Smooth muscle cell (in vitro differentiated cells): ENCODE measurements at regions not wholly inside any gene's neighbourhood (a gene's known extent, or its start where the extent isn't known, plus 50 kb on each side); places are given as distances from the start of the nearest gene placed in this dataset.

Source experiments
- DNase-seq: peaks from one replicate; lab custom pipeline; 2025; ENCODE audit not compliant: unreplicated experiment; lab: John Stamatoyannopoulos, UW
- H2AFZ ChIP-seq: fragments of 200-600 bp; sonication (generic); 2 replicates; pipeline ENCODE4 v1.6.0; 2016; ENCODE audit warnings: antibody characterized with exemption, low read depth, mild to moderate bottlenecking
- H3F3A ChIP-seq: fragments of 200-600 bp; sonication (generic); 2 replicates; pipeline ENCODE4 v1.6.0; 2017; ENCODE audit warnings: antibody characterized with exemption, low read depth
- H3K27ac ChIP-seq: fragments of 200-600 bp; sonication (generic); 2 replicates; pipeline ENCODE4 v1.5.1; 2016; ENCODE audit warnings: low read depth, mild to moderate bottlenecking
- H3K27me3 ChIP-seq: fragments of 200-600 bp; sonication (generic); 2 replicates; pipeline ENCODE4 v1.6.1; 2016; ENCODE audit warnings: low read depth, mild to moderate bottlenecking
- H3K36me3 ChIP-seq: fragments of 200-600 bp; sonication (generic); 2 replicates; pipeline ENCODE4 v1.5.1; 2016; ENCODE audit warnings: low read depth
- H3K4me1 ChIP-seq: fragments of 200-600 bp; sonication (generic); 2 replicates; pipeline ENCODE4 v1.5.1; 2016; ENCODE audit warnings: low read depth
- H3K4me2 ChIP-seq: fragments of 200-600 bp; sonication (generic); 2 replicates; pipeline ENCODE4 v1.6.0; 2016; ENCODE audit warnings: mild to moderate bottlenecking
- H3K4me3 ChIP-seq: fragments of 200-600 bp; sonication (generic); 2 replicates; pipeline ENCODE4 v1.5.1; 2016; ENCODE audit warnings: mild to moderate bottlenecking
- H3K79me2 ChIP-seq: fragments of 200-600 bp; sonication (generic); 2 replicates; pipeline ENCODE4 v1.6.0; 2016; ENCODE audit warnings: low read depth, mild to moderate bottlenecking
- H3K9ac ChIP-seq: fragments of 200-600 bp; sonication (generic); 2 replicates; pipeline ENCODE4 v1.6.0; 2016; ENCODE audit warnings: low read depth
- H3K9me3 ChIP-seq: fragments of 200-600 bp; sonication (generic); replicated peaks from 2 replicates; pipeline ENCODE4 v1.5.1; 2016; ENCODE audit warnings: low read depth
- H4K20me1 ChIP-seq: fragments of 200-600 bp; sonication (generic); 2 replicates; pipeline ENCODE4 v1.6.0; 2016; ENCODE audit warnings: low read depth
- WGBS: methylation state at CpG from one replicate; pipeline ENCODE4 v1.1.7; 2016; ENCODE audit warnings: low lambda C conversion rate; 5-methylcytosine and 5-hydroxymethylcytosine counted together
- TF ChIP-seq, protein P1 (sequence below): fragments of 200-600 bp; sonication (generic); IDR thresholded peaks from 2 replicates; pipeline ENCODE4 v1.5.1; 2017; ENCODE audit warnings: borderline replicate concordance, mild to moderate bottlenecking, antibody characterized with exemption; ENCODE audit not compliant: insufficient read depth, poor library complexity, severe bottlenecking

DNA sequence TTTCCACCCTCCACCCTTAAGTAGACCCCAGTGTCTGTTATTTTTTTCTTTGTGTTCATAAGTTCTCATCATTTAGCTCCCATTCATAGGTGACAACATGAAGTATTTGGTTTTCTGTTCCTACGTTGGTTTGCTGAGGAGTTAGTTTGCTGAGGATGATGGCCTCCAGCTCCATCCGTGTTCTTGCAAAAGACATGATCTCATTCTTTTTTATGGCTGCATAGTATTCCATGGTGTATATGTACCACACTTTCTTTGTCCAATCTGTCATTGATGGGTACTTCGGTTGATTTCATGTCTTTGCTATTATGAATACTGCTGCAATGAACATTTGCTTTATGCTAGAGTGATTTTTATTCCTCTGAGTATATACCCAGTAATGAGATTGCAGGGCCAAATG, 301.2 kb downstream of the ADGRG6 start:
- Histone ChIP-seq H3K36me3 (no peaks in the 10 kb centered on the region), H3K4me1 (no peaks in the 10 kb centered on the region), H3K4me3 (no peak overlapping the region), H3K9me3 (no peaks in the 10 kb centered on the region), H3K27ac (no peak overlapping the region), H3K27me3 (no peaks in the 10 kb centered on the region), H3K79me2 (no peaks in the 10 kb centered on the region), H3F3A (no peaks in the 10 kb centered on the region), H3K9ac (no peak overlapping the region), H4K20me1 (no peaks in the 10 kb centered on the region), H2AFZ (no peak overlapping the region), H3K4me2 (no peak overlapping the region)
- DNase-seq, result no peak
- TF ChIP-seq, protein P1, sequence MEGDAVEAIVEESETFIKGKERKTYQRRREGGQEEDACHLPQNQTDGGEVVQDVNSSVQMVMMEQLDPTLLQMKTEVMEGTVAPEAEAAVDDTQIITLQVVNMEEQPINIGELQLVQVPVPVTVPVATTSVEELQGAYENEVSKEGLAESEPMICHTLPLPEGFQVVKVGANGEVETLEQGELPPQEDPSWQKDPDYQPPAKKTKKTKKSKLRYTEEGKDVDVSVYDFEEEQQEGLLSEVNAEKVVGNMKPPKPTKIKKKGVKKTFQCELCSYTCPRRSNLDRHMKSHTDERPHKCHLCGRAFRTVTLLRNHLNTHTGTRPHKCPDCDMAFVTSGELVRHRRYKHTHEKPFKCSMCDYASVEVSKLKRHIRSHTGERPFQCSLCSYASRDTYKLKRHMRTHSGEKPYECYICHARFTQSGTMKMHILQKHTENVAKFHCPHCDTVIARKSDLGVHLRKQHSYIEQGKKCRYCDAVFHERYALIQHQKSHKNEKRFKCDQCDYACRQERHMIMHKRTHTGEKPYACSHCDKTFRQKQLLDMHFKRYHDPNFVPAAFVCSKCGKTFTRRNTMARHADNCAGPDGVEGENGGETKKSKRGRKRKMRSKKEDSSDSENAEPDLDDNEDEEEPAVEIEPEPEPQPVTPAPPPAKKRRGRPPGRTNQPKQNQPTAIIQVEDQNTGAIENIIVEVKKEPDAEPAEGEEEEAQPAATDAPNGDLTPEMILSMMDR, result no peak
- 84% methylated on average over 3 of the region's 3 CpGs for WGBS

DNA sequence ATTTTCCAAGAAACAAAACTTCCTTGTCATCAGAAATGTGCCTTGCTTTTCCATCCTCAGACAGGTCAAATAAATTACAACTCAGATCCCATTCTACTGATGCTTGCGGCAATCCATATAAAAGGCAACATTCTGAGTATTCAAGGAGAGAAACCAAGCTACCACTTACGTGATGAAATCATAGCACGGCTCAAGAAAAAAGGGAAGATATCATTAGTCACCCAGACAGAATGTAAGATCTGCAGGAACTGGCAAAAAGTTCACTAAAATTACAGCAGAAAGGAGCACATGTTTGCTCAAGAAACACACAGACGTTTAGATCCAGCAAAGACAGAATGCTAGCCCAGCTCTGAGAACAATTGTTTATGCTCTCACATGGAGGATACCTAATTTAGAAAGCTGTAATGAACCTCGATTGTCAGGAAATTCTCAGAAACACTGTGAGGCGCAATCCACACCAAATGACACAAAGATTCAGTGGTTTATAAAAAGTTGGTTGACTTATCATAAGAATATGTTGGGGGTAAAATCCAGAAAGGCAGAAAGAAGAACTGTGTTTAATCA, 304.2 kb downstream of the ADGRG6 start:
- Histone ChIP-seq H3K9ac (no peak overlapping the region), H4K20me1 (no peaks in the 10 kb centered on the region), H3K79me2 (no peaks in the 10 kb centered on the region), H3F3A (no peaks in the 10 kb centered on the region), H2AFZ (peak overlapping the region; percentile 75), H3K9me3 (no peaks in the 10 kb centered on the region), H3K27me3 (no peaks in the 10 kb centered on the region), H3K4me1 (no peaks in the 10 kb centered on the region), H3K27ac (peak overlapping the region; percentile 60), H3K4me2 (no peak overlapping the region), H3K4me3 (no peak overlapping the region), H3K36me3 (no peaks in the 10 kb centered on the region)
- 50% methylated on average over 6 of the region's 6 CpGs for WGBS
- DNase-seq, result no peak
- TF ChIP-seq, protein P1, result no peak

DNA sequence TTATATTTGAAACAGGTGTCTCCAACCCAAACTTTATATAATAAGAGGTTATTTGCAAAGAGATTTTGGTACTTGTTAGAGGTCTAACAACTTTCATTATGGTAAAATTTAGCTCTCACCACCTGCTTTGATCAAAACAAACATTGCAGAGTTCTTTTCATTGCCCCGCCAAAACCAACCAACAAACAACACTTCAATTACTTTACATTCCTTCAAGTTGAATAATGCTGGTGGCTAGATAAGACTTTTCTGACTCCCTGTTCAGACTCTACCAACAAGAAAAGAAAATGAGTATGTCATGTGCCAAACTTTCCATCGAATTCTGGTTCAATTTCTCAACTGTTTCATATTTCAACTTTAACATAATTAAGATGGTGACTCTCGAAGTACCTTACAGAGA, 311.1 kb downstream of the ADGRG6 start:
- H3K27ac ChIP-seq, result no peak overlapping the region
- 80% methylated on average over 3 of the region's 3 CpGs for whole genome bisulfite sequencing
- no peaks in the 10 kb centered on the region for H4K20me1 ChIP-seq
- H2AFZ ChIP-seq, result no peak overlapping the region
- H3K27me3 ChIP-seq, result no peaks in the 10 kb centered on the region
- no peaks in the 10 kb centered on the region for H3K36me3 ChIP-seq
- H3K9me3 ChIP-seq, result no peaks in the 10 kb centered on the region
- TF ChIP-seq, protein P1, result no peak
- H3K79me2 ChIP-seq, result no peaks in the 10 kb centered on the region
- no peak for DNase-seq
- H3K4me2 ChIP-seq, result no peak overlapping the region
- H3K4me3 ChIP-seq, result no peak overlapping the region
- no peaks in the 10 kb centered on the region for H3F3A ChIP-seq
- H3K9ac ChIP-seq, result no peak overlapping the region
- no peaks in the 10 kb centered on the region for H3K4me1 ChIP-seq

DNA sequence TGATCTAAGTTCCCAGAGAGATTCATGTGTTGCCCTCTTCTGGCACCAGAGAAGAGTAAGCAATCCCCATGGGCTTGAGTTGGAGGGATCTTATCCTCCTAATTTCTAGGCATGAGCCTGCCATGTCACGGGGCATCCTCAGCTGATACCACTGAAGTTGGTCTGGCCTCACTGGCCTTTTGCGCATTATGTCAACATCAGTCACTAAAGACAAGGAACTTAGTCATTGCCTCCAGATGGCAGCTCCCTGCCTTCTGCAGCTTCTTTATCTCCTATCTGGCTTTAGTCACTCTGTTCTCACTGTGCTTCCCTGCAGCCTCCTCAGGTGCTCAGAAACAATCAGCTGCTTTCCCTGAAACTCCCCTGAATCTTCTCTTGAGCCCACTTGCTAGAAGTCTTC, 312.2 kb downstream of the ADGRG6 start:
- H3K36me3 ChIP-seq, result no peaks in the 10 kb centered on the region
- no peaks in the 10 kb centered on the region for H3K4me1 ChIP-seq
- no peak overlapping the region for H3K4me2 ChIP-seq
- no peak overlapping the region for H3K9ac ChIP-seq
- TF ChIP-seq, protein P1, result no peak
- no peaks in the 10 kb centered on the region for H3K27me3 ChIP-seq
- no peaks in the 10 kb centered on the region for H3K79me2 ChIP-seq
- no peak overlapping the region for H3K4me3 ChIP-seq
- no peaks in the 10 kb centered on the region for H3K9me3 ChIP-seq
- no peak for DNase-seq
- H4K20me1 ChIP-seq, result no peaks in the 10 kb centered on the region
- no peak overlapping the region for H2AFZ ChIP-seq
- H3F3A ChIP-seq, result no peaks in the 10 kb centered on the region
- no peak overlapping the region for H3K27ac ChIP-seq
- WGBS, result 67% methylated on average over 2 of the region's 2 CpGs
